ENCODE measurements at regions not wholly inside any gene's neighbourhood (a gene's known extent, or its start where the extent isn't known, plus 50 kb on each side); places are given as distances from the start of the nearest gene placed in this dataset.
"Not testable (repeated sequence)": the region's sequence is repeated elsewhere in the genome, so short reads cannot be mapped to it uniquely, and the experiment has no call there.

- Histone ChIP-seq H3K9me3 (replicated peaks) (no peaks in the 10 kb centered on the region), H3K27ac (replicated peaks) (no peak overlapping the region), H3K27me3 (ENCODE audit: low read depth) (peaks cover 5% of the 10 kb centered on the region), H3K4me3 (no peak overlapping the region), H3K4me1 (no peaks in the 10 kb centered on the region), H3K36me3 (no peaks in the 10 kb centered on the region)
- no peak for DNase-seq
- TF ChIP-seq CTCF (IDR thresholded peaks at IDR 0.05; ENCODE audit: borderline replicate concordance), result no peak
- intact Hi-C loops (cut with micrococcal nuclease), result no loop called here
These were observed 115.5 kb upstream of the C2CD4B start for GRCh38 chr15:62280625-62281024.

DNA sequence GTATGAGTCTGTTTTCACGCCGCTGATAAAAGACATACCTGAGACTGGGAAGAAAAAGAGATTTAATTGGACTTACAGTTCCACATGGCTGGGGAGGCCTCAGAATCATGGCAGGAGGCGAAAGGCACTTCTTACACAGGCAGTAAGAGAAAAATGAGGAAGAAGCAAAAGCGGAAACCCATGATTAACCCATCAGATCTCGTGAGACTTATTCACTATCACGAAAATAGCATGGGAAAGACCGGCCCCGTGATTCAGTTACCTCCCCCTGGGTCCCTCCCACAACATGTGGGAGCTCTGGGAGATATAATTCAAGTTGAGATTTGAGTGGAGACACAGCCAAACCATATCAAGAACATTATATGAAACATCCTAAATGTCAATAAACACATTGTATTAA lies 116.7 kb upstream of the C2CD4B start:
- DNase-seq; H3K4me3 ChIP-seq; intact Hi-C loops (cut with micrococcal nuclease); H3K4me1 ChIP-seq; H3K27ac ChIP-seq (replicated peaks); H3K9me3 ChIP-seq (replicated peaks); H3K36me3 ChIP-seq: not testable (repeated sequence)
- peaks cover 16% of the 10 kb centered on the region for H3K27me3 ChIP-seq (ENCODE audit: low read depth)

- H3K9me3 ChIP-seq (replicated peaks), result no peaks in the 10 kb centered on the region
- H3K4me3 ChIP-seq, result no peak overlapping the region
- no peaks in the 10 kb centered on the region for H3K4me1 ChIP-seq
- intact Hi-C loops (cut with micrococcal nuclease), result no loop called here
- H3K27ac ChIP-seq (replicated peaks), result no peak overlapping the region
- DNase-seq, result no peak
- no peak for TF ChIP-seq CTCF (IDR thresholded peaks at IDR 0.05; ENCODE audit: borderline replicate concordance)
- H3K27me3 ChIP-seq (ENCODE audit: low read depth), result peaks cover 38% of the 10 kb centered on the region
- H3K36me3 ChIP-seq, result no peaks in the 10 kb centered on the region
These were observed 122.2 kb upstream of the C2CD4B start for GRCh38 chr15:62287066-62287857.

DNA sequence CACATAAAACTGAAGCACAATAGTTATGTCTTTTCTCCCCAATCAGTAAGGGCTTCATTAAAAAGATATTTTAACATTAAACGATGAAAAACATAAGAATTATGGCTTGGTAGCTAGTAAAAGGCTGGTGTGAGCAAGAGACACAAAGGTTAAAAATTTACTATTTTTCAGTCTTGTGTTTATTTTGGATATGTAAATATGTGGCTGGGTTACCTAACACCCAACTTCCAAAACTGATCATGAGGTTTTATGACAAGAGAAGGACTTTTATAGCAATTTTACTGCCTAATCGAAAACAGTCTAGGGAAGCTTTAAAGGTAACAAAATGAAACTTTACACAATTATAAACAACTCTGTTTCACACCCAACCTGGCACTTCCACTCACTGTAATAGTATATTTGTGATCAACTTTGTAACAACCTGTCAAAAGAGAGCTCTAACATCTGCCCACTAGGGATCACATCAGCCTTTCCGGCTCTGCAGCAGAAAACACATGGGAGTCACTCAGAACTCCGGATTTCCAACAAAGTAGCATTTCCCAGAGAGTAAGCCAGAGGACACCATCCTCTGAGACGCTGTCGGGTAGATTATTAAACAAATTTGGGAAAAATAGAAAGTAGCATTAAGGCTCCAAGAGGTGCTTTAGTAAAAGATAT lies 123.4 kb upstream of the C2CD4B start:
- TF ChIP-seq CTCF (IDR thresholded peaks at IDR 0.05; ENCODE audit: borderline replicate concordance), result no peak
- Histone ChIP-seq H3K4me1 (no peaks in the 10 kb centered on the region), H3K4me3 (no peak overlapping the region), H3K27ac (replicated peaks) (no peak overlapping the region), H3K27me3 (ENCODE audit: low read depth) (peaks cover 38% of the 10 kb centered on the region), H3K36me3 (no peaks in the 10 kb centered on the region), H3K9me3 (replicated peaks) (no peaks in the 10 kb centered on the region)
- DNase-seq, result no peak
- intact Hi-C loops (cut with micrococcal nuclease), result no loop called here

- H3K27me3 ChIP-seq (ENCODE audit: low read depth), result peaks cover 27% of the 10 kb centered on the region
- intact Hi-C loops (cut with micrococcal nuclease), result no loop called here
- TF ChIP-seq CTCF (IDR thresholded peaks at IDR 0.05; ENCODE audit: borderline replicate concordance), result no peak
- H3K36me3 ChIP-seq, result no peaks in the 10 kb centered on the region
- H3K4me1 ChIP-seq, result no peaks in the 10 kb centered on the region
- no peak overlapping the region for H3K27ac ChIP-seq (replicated peaks)
- H3K9me3 ChIP-seq (replicated peaks), result no peaks in the 10 kb centered on the region
- no peak for DNase-seq
- H3K4me3 ChIP-seq, result no peak overlapping the region
These were observed 126.2 kb upstream of the C2CD4B start for GRCh38 chr15:62291262-62291661.
